ENCODE measurements at regions not wholly inside any gene's neighbourhood (a gene's known extent, or its start where the extent isn't known, plus 50 kb on each side); places are given as distances from the start of the nearest gene placed in this dataset.

- TF ChIP-seq CTCF (IDR thresholded peaks at IDR 0.05; ENCODE audit: low read length) (no peak), EZH2phosphoT487 (IDR thresholded peaks at IDR 0.05; ENCODE audit: low read length) (no peak)
These were observed 133.5 kb upstream of the DTNA start for GRCh38 chr18:34576622-34577021.

Data from MM.1S (cell line).